OCI-LY7 (cell line): ENCODE measurements at regions not wholly inside any gene's neighbourhood (a gene's known extent, or its start where the extent isn't known, plus 50 kb on each side); places are given as distances from the start of the nearest gene placed in this dataset.
A peak's percentile ranks its signal among the peaks of the same experiment; 100 is the strongest.

ENCODE experiments used
- CTCF ChIP-seq: fragments of 200-600 bp; sonication (generic); conservative IDR thresholded peaks from 2 replicates; pipeline ENCODE4 v1.5.1; 2014; ENCODE audit warnings: mild to moderate bottlenecking, antibody characterized with exemption, low read length, moderate library complexity, mixed read lengths
- EZH2phosphoT487 ChIP-seq: fragments of 200-600 bp; sonication (generic); IDR thresholded peaks from 2 replicates; pipeline ENCODE4 v1.6.1; 2018; ENCODE audit warnings: low read depth, borderline replicate concordance, mild to moderate bottlenecking, mixed run types, antibody characterized with exemption, low read length, moderate library complexity, mixed read lengths

- TF ChIP-seq CTCF (0 out of 2 replicates have a peak, but pooled peaks have one; percentile 12), EZH2phosphoT487 (no peak)
Measured at GRCh38 chrX:150087612-150088011, 149.3 kb upstream of the EOLA2 start.
